SK-N-SH treated with all-trans-retinoic acid at 6 μM for 48 hours (cell line): ENCODE measurements at regions not wholly inside any gene's neighbourhood (a gene's known extent, or its start where the extent isn't known, plus 50 kb on each side); places are given as distances from the start of the nearest gene placed in this dataset.

Experiments
- ATAC-seq: fragments of 200-7000 bp; cut with Tn5 transposase; 3 replicates; pipeline ENCODE4 v1.9.1; 2020; ENCODE audit warnings: mild to moderate bottlenecking, moderate library complexity
- ARNTL ChIP-seq: fragments of 450-650 bp; formaldehyde crosslinking; IDR thresholded peaks from 2 replicates; pipeline ENCODE4 v1.5.0; 2020; ENCODE audit warnings: low read depth, mild to moderate bottlenecking, moderate library complexity, borderline replicate concordance
- BACH2 ChIP-seq: fragments of 250-450 bp; sonication (Bioruptor Pico); IDR thresholded peaks from 2 replicates; pipeline ENCODE4 v1.9.0; 2021; ENCODE audit warnings: mild to moderate bottlenecking, borderline replicate concordance
- CSDC2 ChIP-seq: fragments of 250-450 bp; sonication (Bioruptor Pico); IDR thresholded peaks from 2 replicates; pipeline ENCODE4 v1.5.0; 2020; ENCODE audit warnings: mild to moderate bottlenecking, moderate library complexity
- CSRNP3 ChIP-seq: fragments of 250-450 bp; sonication (Bioruptor Pico); IDR thresholded peaks from 2 replicates; pipeline ENCODE4 v1.5.1; 2021; ENCODE audit warnings: mild to moderate bottlenecking, moderate library complexity
- ESRRG ChIP-seq: fragments of 250-450 bp; sonication (Bioruptor Pico); IDR thresholded peaks from 2 replicates; pipeline ENCODE4 v1.6.1; 2021; ENCODE audit warnings: mild to moderate bottlenecking
- GLIS3 ChIP-seq: fragments of 250-450 bp; sonication (Bioruptor Pico); IDR thresholded peaks from 2 replicates; pipeline ENCODE4 v1.5.0; 2020; ENCODE audit warnings: mild to moderate bottlenecking, moderate library complexity
- ISL1 ChIP-seq: fragments of 250-450 bp; sonication (Bioruptor Pico); IDR thresholded peaks from 2 replicates; pipeline ENCODE4 v2.1.2; 2022; ENCODE audit warnings: mild to moderate bottlenecking, moderate library complexity
- OSR1 ChIP-seq: fragments of 250-450 bp; sonication (Bioruptor Pico); IDR thresholded peaks from 2 replicates; pipeline ENCODE4 v1.8.0; 2022; ENCODE audit warnings: moderate library complexity, mild to moderate bottlenecking, inconsistent platforms
- PPARA ChIP-seq: fragments of 250-450 bp; sonication (Bioruptor Pico); IDR thresholded peaks from 2 replicates; pipeline ENCODE4 v1.5.0; 2020; ENCODE audit warnings: mild to moderate bottlenecking, borderline replicate concordance
- RARB ChIP-seq: fragments of 250-450 bp; sonication (Bioruptor Pico); IDR thresholded peaks from 2 replicates; pipeline ENCODE4 v1.8.0; 2021; ENCODE audit warnings: mild to moderate bottlenecking, moderate library complexity
- SNAI2 ChIP-seq: fragments of 250-450 bp; sonication (Bioruptor Pico); IDR thresholded peaks from 2 replicates; pipeline ENCODE4 v1.5.0; 2020; ENCODE audit warnings: mild to moderate bottlenecking, moderate library complexity
- TCF4 ChIP-seq: fragments of 250-450 bp; sonication (Bioruptor Pico); IDR thresholded peaks from 2 replicates; pipeline ENCODE4 v1.8.0; 2021; ENCODE audit warnings: mild to moderate bottlenecking, moderate library complexity, borderline replicate concordance
- ZC3H10 ChIP-seq: fragments of 250-450 bp; sonication (Bioruptor Pico); IDR thresholded peaks from 2 replicates; pipeline ENCODE4 v1.5.1; 2021; ENCODE audit warnings: mild to moderate bottlenecking, moderate library complexity
- ZFP3 ChIP-seq: fragments of 250-450 bp; sonication (Bioruptor Pico); IDR thresholded peaks from 2 replicates; pipeline ENCODE4 v1.5.0; 2020; ENCODE audit warnings: mild to moderate bottlenecking, moderate library complexity
- ZFP30 ChIP-seq: fragments of 450-650 bp; formaldehyde crosslinking; IDR thresholded peaks from 2 replicates; pipeline ENCODE4 v1.5.0; 2022; ENCODE audit warnings: mild to moderate bottlenecking, moderate library complexity
- ZNF565 ChIP-seq: fragments of 450-650 bp; formaldehyde crosslinking; conservative IDR thresholded peaks from 2 replicates; pipeline ENCODE4 v1.5.0; 2020; ENCODE audit warnings: low read depth, mild to moderate bottlenecking, moderate library complexity
- ZNF8 ChIP-seq: fragments of 450-650 bp; formaldehyde crosslinking; IDR thresholded peaks from 2 replicates; pipeline ENCODE4 v1.5.0; 2020; ENCODE audit warnings: mild to moderate bottlenecking, moderate library complexity
- TF ChIP-seq, protein P1 (sequence below): fragments of 250-450 bp; sonication (Bioruptor Pico); IDR thresholded peaks from 2 replicates; pipeline ENCODE4 v1.8.0; 2021; ENCODE audit warnings: low read depth, mild to moderate bottlenecking, moderate library complexity, borderline replicate concordance
- TF ChIP-seq, protein P2 (sequence below): fragments of 250-450 bp; sonication (Bioruptor Pico); IDR thresholded peaks from 2 replicates; pipeline ENCODE4 v1.5.0; 2020; ENCODE audit warnings: mild to moderate bottlenecking, moderate library complexity
- TF ChIP-seq, protein P3 (sequence below): fragments of 250-450 bp; sonication (Bioruptor Pico); IDR thresholded peaks from 2 replicates; pipeline ENCODE4 v1.8.0; 2020; ENCODE audit warnings: mild to moderate bottlenecking, moderate library complexity, borderline replicate concordance
- TF ChIP-seq, protein P4 (sequence below): fragments of 250-450 bp; sonication (Bioruptor Pico); IDR thresholded peaks from 2 replicates; pipeline ENCODE4 v1.5.1; 2020; ENCODE audit warnings: low read depth, mild to moderate bottlenecking, moderate library complexity

- no peak for TF ChIP-seq CSDC2
- TF ChIP-seq ZFP3, result no peak
- TF ChIP-seq, protein P1, sequence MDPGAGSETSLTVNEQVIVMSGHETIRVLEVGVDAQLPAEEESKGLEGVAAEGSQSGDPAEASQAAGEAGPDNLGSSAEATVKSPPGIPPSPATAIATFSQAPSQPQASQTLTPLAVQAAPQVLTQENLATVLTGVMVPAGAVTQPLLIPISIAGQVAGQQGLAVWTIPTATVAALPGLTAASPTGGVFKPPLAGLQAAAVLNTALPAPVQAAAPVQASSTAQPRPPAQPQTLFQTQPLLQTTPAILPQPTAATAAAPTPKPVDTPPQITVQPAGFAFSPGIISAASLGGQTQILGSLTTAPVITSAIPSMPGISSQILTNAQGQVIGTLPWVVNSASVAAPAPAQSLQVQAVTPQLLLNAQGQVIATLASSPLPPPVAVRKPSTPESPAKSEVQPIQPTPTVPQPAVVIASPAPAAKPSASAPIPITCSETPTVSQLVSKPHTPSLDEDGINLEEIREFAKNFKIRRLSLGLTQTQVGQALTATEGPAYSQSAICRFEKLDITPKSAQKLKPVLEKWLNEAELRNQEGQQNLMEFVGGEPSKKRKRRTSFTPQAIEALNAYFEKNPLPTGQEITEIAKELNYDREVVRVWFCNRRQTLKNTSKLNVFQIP (CRISPR knock-in tag), result no peak
- no peak for TF ChIP-seq ZNF565 (CRISPR knock-in tag)
- TF ChIP-seq ZFP30 (CRISPR knock-in tag), result no peak
- TF ChIP-seq, protein P2, sequence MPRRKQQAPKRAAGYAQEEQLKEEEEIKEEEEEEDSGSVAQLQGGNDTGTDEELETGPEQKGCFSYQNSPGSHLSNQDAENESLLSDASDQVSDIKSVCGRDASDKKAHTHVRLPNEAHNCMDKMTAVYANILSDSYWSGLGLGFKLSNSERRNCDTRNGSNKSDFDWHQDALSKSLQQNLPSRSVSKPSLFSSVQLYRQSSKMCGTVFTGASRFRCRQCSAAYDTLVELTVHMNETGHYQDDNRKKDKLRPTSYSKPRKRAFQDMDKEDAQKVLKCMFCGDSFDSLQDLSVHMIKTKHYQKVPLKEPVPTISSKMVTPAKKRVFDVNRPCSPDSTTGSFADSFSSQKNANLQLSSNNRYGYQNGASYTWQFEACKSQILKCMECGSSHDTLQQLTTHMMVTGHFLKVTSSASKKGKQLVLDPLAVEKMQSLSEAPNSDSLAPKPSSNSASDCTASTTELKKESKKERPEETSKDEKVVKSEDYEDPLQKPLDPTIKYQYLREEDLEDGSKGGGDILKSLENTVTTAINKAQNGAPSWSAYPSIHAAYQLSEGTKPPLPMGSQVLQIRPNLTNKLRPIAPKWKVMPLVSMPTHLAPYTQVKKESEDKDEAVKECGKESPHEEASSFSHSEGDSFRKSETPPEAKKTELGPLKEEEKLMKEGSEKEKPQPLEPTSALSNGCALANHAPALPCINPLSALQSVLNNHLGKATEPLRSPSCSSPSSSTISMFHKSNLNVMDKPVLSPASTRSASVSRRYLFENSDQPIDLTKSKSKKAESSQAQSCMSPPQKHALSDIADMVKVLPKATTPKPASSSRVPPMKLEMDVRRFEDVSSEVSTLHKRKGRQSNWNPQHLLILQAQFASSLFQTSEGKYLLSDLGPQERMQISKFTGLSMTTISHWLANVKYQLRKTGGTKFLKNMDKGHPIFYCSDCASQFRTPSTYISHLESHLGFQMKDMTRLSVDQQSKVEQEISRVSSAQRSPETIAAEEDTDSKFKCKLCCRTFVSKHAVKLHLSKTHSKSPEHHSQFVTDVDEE, result no peak
- no peak for TF ChIP-seq SNAI2 (CRISPR knock-in tag)
- TF ChIP-seq PPARA (CRISPR knock-in tag), result no peak
- TF ChIP-seq, all 23 proteins: peak for 0
These were observed 462.6 kb downstream of the EPHA4 start (continued) for GRCh38 chr2:221109552-221109951.

GRCh38 chr2:221111739-221112138, 460.4 kb downstream of the EPHA4 start:
- TF ChIP-seq RARB (CRISPR knock-in tag) (no peak), TCF4 (CRISPR knock-in tag) (no peak), ARNTL (CRISPR knock-in tag) (no peak), ZNF565 (CRISPR knock-in tag) (no peak), SNAI2 (CRISPR knock-in tag) (no peak), PPARA (CRISPR knock-in tag) (no peak)
- TF ChIP-seq, protein P3, sequence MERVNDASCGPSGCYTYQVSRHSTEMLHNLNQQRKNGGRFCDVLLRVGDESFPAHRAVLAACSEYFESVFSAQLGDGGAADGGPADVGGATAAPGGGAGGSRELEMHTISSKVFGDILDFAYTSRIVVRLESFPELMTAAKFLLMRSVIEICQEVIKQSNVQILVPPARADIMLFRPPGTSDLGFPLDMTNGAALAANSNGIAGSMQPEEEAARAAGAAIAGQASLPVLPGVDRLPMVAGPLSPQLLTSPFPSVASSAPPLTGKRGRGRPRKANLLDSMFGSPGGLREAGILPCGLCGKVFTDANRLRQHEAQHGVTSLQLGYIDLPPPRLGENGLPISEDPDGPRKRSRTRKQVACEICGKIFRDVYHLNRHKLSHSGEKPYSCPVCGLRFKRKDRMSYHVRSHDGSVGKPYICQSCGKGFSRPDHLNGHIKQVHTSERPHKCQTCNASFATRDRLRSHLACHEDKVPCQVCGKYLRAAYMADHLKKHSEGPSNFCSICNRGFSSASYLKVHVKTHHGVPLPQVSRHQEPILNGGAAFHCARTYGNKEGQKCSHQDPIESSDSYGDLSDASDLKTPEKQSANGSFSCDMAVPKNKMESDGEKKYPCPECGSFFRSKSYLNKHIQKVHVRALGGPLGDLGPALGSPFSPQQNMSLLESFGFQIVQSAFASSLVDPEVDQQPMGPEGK (CRISPR knock-in tag), result no peak
- ATAC-seq, result no peak

GRCh38 chr2:221112744-221113143, 459.4 kb downstream of the EPHA4 start:
- TF ChIP-seq, protein P3 (CRISPR knock-in tag), result no peak
- TF ChIP-seq OSR1 (CRISPR knock-in tag) (no peak), ESRRG (CRISPR knock-in tag) (no peak), CSRNP3 (no peak), ZNF565 (CRISPR knock-in tag) (no peak), SNAI2 (CRISPR knock-in tag) (no peak), ISL1 (CRISPR knock-in tag) (no peak), ARNTL (CRISPR knock-in tag) (no peak), ZNF8 (CRISPR knock-in tag) (no peak), BACH2 (CRISPR knock-in tag) (no peak), CSDC2 (no peak), PPARA (CRISPR knock-in tag) (no peak), ZC3H10 (CRISPR knock-in tag) (no peak), GLIS3 (CRISPR knock-in tag) (no peak)
- TF ChIP-seq, protein P4, sequence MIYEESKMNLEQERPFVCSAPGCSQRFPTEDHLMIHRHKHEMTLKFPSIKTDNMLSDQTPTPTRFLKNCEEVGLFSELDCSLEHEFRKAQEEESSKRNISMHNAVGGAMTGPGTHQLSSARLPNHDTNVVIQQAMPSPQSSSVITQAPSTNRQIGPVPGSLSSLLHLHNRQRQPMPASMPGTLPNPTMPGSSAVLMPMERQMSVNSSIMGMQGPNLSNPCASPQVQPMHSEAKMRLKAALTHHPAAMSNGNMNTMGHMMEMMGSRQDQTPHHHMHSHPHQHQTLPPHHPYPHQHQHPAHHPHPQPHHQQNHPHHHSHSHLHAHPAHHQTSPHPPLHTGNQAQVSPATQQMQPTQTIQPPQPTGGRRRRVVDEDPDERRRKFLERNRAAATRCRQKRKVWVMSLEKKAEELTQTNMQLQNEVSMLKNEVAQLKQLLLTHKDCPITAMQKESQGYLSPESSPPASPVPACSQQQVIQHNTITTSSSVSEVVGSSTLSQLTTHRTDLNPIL (CRISPR knock-in tag), result no peak
- ATAC-seq, result no peak
